ENCODE measurements at regions not wholly inside any gene's neighbourhood (a gene's known extent, or its start where the extent isn't known, plus 50 kb on each side); places are given as distances from the start of the nearest gene placed in this dataset.
A peak's percentile ranks its signal among the peaks of the same experiment; 100 is the strongest.

DNA sequence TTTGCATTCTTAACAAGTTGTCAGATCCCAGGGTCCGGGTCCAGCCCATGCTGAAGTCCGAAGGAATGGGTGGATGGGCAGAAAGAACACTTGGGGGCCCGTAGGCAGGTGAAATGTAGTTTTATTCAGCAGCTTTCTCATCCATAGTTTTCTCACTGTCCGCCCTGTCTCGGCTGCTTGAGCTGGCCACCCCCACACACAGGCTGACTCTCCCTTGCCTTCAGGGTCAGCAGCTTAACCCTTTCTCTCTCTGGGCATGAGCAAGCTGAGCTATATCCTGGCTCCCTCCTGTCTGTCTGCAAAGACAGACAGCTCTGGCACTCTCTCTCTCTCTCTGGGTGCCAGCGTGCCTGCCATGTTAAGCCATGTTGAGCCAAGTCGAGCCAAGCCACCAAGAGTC lies 163.9 kb downstream of the PTCSC3 start:
- H3K4me1 ChIP-seq (ENCODE audit: low read length) = peaks cover 16% of the 10 kb centered on the region
- H3K27ac ChIP-seq (ENCODE audit: low read length) = no peak overlapping the region
- H3K4me3 ChIP-seq (ENCODE audit: low read length) = no peak overlapping the region
- H2AFZ ChIP-seq (ENCODE audit: low read depth, low read length) = no peak overlapping the region
- TF ChIP-seq CTCF (IDR thresholded peaks at IDR 0.05; ENCODE audit: low read depth, low read length) (no peak), EZH2phosphoT487 (IDR thresholded peaks at IDR 0.05; ENCODE audit: low read depth) (no peak)
- H3K36me3 ChIP-seq (replicated peaks; ENCODE audit: low read depth, low read length) = no peaks in the 10 kb centered on the region
- no peaks in the 10 kb centered on the region for H3K79me2 ChIP-seq (ENCODE audit: low read length)
- H3K9ac ChIP-seq (ENCODE audit: low read length) = no peak overlapping the region
- no peak overlapping the region for H3K4me2 ChIP-seq (ENCODE audit: low read length)
- H3K9me3 ChIP-seq (ENCODE audit: insufficient read depth, low read length) = no peaks in the 10 kb centered on the region
- no peaks in the 10 kb centered on the region for H3K27me3 ChIP-seq (ENCODE audit: low read depth, low read length)
- no peaks in the 10 kb centered on the region for H4K20me1 ChIP-seq (ENCODE audit: insufficient read depth, low read length)

DNA sequence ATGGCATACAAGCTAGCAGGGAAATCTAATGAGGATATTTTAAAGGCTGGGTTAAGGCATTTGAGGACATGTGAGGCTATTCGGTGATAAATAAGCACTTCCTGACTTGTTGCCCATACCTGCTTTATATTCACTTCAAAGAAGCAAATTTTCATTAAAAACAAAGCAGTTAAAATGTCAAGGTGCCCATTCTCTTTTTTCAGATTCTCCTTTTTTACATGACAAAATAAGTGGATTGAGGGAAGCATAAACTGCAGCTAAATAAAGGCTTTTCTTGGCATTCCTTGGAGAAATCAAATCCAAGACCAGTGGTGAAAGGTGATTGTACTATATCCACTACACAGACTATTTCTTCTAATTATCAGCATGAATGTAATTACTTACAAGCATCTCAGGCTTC lies 166.9 kb downstream of the PTCSC3 start:
- Histone ChIP-seq H3K27ac (ENCODE audit: low read length) (peak overlapping the region; percentile 55), H3K9ac (ENCODE audit: low read length) (peak overlapping the region; percentile 24; the same call in 1 of the 2 replicates), H3K27me3 (ENCODE audit: low read depth, low read length) (no peaks in the 10 kb centered on the region), H3K79me2 (ENCODE audit: low read length) (no peaks in the 10 kb centered on the region), H3K4me1 (ENCODE audit: low read length) (peaks cover 16% of the 10 kb centered on the region), H3K9me3 (ENCODE audit: insufficient read depth, low read length) (no peaks in the 10 kb centered on the region), H3K36me3 (replicated peaks; ENCODE audit: low read depth, low read length) (no peaks in the 10 kb centered on the region), H3K4me2 (ENCODE audit: low read length) (peak overlapping the region; percentile 70), H4K20me1 (ENCODE audit: insufficient read depth, low read length) (no peaks in the 10 kb centered on the region), H2AFZ (ENCODE audit: low read depth, low read length) (no peak overlapping the region), H3K4me3 (ENCODE audit: low read length) (peak overlapping the region; percentile 29; the same call in 1 of the 2 replicates)
- TF ChIP-seq EZH2phosphoT487 (IDR thresholded peaks at IDR 0.05; ENCODE audit: low read depth) (no peak), CTCF (IDR thresholded peaks at IDR 0.05; ENCODE audit: low read depth, low read length) (no peak)

GRCh38 chr14:36006623-36007022 lies 169.9 kb downstream of the PTCSC3 start:
- H3K36me3 ChIP-seq (replicated peaks; ENCODE audit: low read depth, low read length) = no peaks in the 10 kb centered on the region
- no peaks in the 10 kb centered on the region for H3K9me3 ChIP-seq (ENCODE audit: insufficient read depth, low read length)
- TF ChIP-seq EZH2phosphoT487 (IDR thresholded peaks at IDR 0.05; ENCODE audit: low read depth) = no peak
- no peak for TF ChIP-seq CTCF (IDR thresholded peaks at IDR 0.05; ENCODE audit: low read depth, low read length)
- no peaks in the 10 kb centered on the region for H3K79me2 ChIP-seq (ENCODE audit: low read length)
- H3K4me3 ChIP-seq (ENCODE audit: low read length) = no peak overlapping the region
- no peaks in the 10 kb centered on the region for H3K27me3 ChIP-seq (ENCODE audit: low read depth, low read length)
- no peak overlapping the region for H3K27ac ChIP-seq (ENCODE audit: low read length)
- no peak overlapping the region for H3K4me2 ChIP-seq (ENCODE audit: low read length)
- H3K9ac ChIP-seq (ENCODE audit: low read length) = no peak overlapping the region
- peaks cover 16% of the 10 kb centered on the region for H3K4me1 ChIP-seq (ENCODE audit: low read length)
- H2AFZ ChIP-seq (ENCODE audit: low read depth, low read length) = no peak overlapping the region
- H4K20me1 ChIP-seq (ENCODE audit: insufficient read depth, low read length) = no peaks in the 10 kb centered on the region

GRCh38 chr14:36005670-36006069 lies 170.9 kb downstream of the PTCSC3 start:
- Histone ChIP-seq H3K9ac (ENCODE audit: low read length) (no peak overlapping the region), H4K20me1 (ENCODE audit: insufficient read depth, low read length) (no peaks in the 10 kb centered on the region), H3K4me3 (ENCODE audit: low read length) (no peak overlapping the region), H3K79me2 (ENCODE audit: low read length) (no peaks in the 10 kb centered on the region), H2AFZ (ENCODE audit: low read depth, low read length) (no peak overlapping the region), H3K27ac (ENCODE audit: low read length) (no peak overlapping the region), H3K27me3 (ENCODE audit: low read depth, low read length) (no peaks in the 10 kb centered on the region), H3K36me3 (replicated peaks; ENCODE audit: low read depth, low read length) (no peaks in the 10 kb centered on the region), H3K4me2 (ENCODE audit: low read length) (no peak overlapping the region), H3K9me3 (ENCODE audit: insufficient read depth, low read length) (no peaks in the 10 kb centered on the region), H3K4me1 (ENCODE audit: low read length) (peaks cover 16% of the 10 kb centered on the region)
- no peak for TF ChIP-seq EZH2phosphoT487 (IDR thresholded peaks at IDR 0.05; ENCODE audit: low read depth)
- no peak for TF ChIP-seq CTCF (IDR thresholded peaks at IDR 0.05; ENCODE audit: low read depth, low read length)

Measured in OCI-LY3 (cell line).